Right ventricle myocardium superior (tissue), 1 donor: ENCODE measurements at regions not wholly inside any gene's neighbourhood (a gene's known extent, or its start where the extent isn't known, plus 50 kb on each side); places are given as distances from the start of the nearest gene placed in this dataset.
A peak's percentile ranks its signal among the peaks of the same experiment; 100 is the strongest.

Source experiments
- ATAC-seq: fragments of 200-7000 bp; cut with Tn5 transposase; one replicate; pipeline ENCODE4 v1.9.1; 2020; ENCODE audit warnings: mild to moderate bottlenecking; ENCODE audit not compliant: poor library complexity
- DNase-seq: peaks from one replicate; pipeline ENCODE4 v3.0.0-alpha.2; 2020
- intact Hi-C: fragments of 100-400 bp; cut with DNase I; formaldehyde crosslinking; loops from one replicate; pipeline ENCODE4 v1.11.2; 2022
- donor health status: DM: no; HTN: yes; CAD: no; lungs with severe emphysema.

DNA sequence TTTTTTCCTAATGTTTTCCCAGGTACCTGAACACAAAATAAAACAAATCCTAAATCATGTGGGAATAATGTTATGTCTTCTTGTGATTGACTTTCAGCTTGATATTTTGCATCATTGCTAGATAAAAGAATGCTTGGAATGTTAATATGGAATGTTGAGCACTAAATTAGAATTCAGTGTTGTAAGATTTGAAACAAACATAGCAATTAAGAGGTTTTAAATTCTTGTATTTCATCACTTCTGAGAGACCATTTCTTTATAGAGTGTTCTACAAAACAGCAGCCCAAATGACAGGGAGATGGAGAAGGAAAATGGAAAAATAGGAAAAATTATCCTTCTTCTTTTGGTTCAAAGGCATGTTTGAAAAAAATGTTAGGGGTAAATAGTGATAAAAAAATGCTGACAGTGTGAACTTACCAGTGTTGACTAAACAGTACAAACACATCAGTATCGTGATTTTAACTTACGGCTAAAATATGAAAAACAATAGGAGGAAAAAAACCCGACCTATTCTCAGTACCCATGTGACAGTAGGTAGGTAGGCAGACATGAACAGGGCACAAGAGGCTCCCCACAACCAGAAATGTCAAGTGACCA, 102.6 kb upstream of the PDE5A start:
- intact Hi-C loops, result loop anchor here (10.0 kb wide), 1 partner anchor 106 kb away; the partner anchor contains the start of gene PDE5A
- ATAC-seq (no peak), DNase-seq (no peak)

GRCh38 chr4:119730671-119730950, 102.0 kb upstream of the PDE5A start:
- DNase-seq (no peak), ATAC-seq (no peak)
- intact Hi-C loops, result loop anchor here (10.0 kb wide), 1 partner anchor 106 kb away; the partner anchor contains the start of gene PDE5A

- ATAC-seq (peak; percentile 84), DNase-seq (no peak)
- intact Hi-C loops, result loop anchor here (10.0 kb wide), 1 partner anchor 105 kb away; the partner anchor contains the start of gene PDE5A
These were observed 101.4 kb upstream of the PDE5A start for GRCh38 chr4:119729835-119730670.

DNA sequence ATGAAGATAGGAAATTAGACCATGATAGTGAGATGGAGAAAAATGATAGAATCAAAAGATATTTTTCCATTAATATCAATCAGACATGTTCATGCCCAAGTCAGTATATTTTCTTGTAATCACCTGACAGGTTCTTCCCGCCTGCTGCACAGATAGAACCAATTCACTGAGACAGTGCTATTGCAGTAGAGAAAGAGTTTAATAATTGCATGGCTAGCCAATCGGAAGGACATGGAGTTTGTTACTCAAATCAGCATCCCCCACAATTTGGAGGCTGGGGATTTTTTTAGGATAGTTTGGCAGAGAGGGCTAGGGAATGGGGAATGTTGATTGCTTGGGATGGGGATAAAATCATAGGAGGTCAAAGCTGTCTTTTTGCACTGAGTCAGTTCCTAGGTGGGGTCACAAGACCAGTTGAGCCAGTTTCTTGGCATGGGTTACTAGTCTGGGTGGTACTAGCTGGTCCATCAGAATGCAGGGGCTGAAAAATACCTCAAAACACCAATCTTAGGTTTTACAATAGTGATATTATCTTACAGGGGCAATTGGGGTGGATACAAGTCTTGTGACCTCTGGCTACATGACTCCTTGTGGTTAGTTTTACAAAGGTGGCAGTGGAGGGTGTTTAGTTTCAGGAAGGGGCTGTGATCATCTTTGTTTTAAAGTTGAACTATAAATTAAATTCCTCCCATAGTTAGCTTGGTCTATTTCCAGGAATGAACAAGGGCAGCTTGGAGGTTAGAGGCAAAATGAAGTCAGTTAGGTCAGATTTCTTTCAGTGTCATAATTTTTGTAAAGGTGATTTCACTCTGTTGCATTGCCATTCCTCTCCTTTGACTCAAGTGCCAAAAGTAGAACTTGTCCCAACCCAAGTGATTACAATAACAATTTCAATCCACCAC, 100.3 kb upstream of the PDE5A start:
- intact Hi-C loops, result no loop called here
- ATAC-seq (no peak), DNase-seq (no peak)

GRCh38 chr4:119728185-119728584, 99.6 kb upstream of the PDE5A start:
- DNase-seq (no peak), ATAC-seq (no peak)
- intact Hi-C loops, result no loop called here

DNA sequence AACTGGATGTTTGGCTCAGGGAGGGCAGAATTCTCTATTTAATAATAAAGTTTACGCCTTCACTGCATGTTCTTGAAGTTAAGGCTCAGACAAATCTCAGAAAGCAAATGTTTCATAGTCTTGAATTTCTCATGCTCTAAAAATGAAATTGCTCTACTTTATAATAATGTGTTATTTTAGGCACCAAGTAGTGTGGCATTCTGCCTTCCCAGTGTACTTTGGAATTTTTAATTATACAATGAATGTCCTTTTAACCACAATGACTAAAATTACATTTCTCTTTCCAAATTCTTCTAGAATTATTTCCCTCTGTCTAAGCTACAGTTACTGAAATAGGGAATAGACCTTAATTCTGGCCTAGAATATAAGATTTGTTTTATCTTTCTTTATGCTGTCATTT, 97.9 kb upstream of the PDE5A start:
- ATAC-seq (no peak), DNase-seq (no peak)
- intact Hi-C loops, result no loop called here

GRCh38 chr4:119725688-119726330, 97.2 kb upstream of the PDE5A start:
- intact Hi-C loops, result no loop called here
- DNase-seq, result no peak
- ATAC-seq, result no peak

- no peak for DNase-seq
- intact Hi-C loops, result no loop called here
- no peak for ATAC-seq
These were observed 96.4 kb upstream of the PDE5A start for GRCh38 chr4:119725011-119725410.

GRCh38 chr4:119722670-119723069, 94.1 kb upstream of the PDE5A start:
- no peak for ATAC-seq
- intact Hi-C loops, result no loop called here
- no peak for DNase-seq

GRCh38 chr4:119721878-119722277, 93.3 kb upstream of the PDE5A start:
- DNase-seq (no peak), ATAC-seq (no peak)
- intact Hi-C loops, result no loop called here

- ATAC-seq (no peak), DNase-seq (no peak)
- intact Hi-C loops, result no loop called here
These were observed 87.2 kb upstream of the PDE5A start for GRCh38 chr4:119715490-119716445.

DNA sequence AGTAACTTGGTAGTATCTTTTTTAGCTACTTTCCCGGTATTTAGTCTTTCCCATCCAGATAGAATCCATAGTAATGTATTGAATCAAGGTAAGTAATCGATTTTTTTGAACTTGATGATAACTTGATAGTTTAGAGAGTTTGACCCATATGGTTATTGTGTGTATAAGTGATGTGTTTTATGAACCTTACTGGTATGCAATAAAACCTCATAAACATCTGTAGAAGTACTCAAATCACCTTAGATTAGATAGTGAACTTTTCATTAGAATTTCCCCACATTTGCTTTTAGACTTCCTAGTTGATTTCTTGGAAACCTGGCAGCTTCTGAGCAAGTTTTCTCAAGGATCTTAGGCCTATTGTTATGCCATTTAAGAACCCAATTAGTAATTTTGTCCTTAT, 80.8 kb upstream of the PDE5A start:
- ATAC-seq, result no peak
- intact Hi-C loops, result no loop called here

DNA sequence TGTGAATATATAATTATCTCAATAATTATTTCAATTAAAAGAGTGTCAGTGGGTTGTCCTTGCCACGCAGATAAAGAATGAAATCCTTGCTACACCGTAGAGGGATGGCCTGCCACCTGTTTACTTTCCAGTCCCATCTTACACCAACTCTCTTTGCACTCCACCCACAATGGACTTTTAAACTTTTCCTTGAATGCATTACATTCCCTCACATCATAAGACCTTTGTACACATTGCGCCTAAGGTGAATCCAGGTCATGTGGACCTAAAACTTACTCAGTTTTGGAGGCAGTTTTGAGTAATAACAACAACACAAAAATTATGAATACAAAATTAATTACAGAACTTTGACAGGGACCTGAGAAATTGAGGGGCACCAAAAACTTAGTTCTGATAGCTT, 78.7 kb upstream of the PDE5A start:
- intact Hi-C loops, result no loop called here
- ATAC-seq, result no peak
- no peak for DNase-seq

More for the DNA sequence above, 80.8 kb upstream of the PDE5A start:
- no peak for DNase-seq

GRCh38 chr4:119706804-119707203, 78.2 kb upstream of the PDE5A start:
- ATAC-seq (no peak), DNase-seq (no peak)
- intact Hi-C loops, result no loop called here

DNA sequence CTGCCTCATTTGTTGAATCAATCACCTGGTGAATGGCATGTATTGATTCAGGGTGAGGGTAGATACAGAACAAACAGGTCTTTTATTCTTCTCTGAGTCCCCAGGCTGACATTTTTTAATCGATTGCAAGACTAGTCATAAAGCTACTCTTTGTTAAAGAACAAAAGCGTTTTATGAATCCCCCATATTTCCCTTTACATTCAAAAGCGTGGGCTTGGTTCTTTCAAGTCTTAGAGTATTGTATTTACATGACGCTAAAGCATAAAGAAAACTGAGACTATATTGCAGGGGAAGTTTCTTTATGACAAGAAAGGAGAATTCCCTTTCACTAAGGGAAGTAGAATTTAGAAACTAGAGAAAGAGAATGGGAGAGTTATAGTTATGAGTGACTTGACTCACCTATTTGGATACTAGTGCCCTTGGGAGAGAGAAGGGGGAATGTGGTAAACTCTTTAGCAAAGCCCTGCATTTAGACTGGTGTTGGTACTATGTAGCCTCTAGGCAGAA, 69.3 kb upstream of the PDE5A start:
- ATAC-seq, result no peak
- no peak for DNase-seq
- intact Hi-C loops, result loop anchor here (10.0 kb wide), 1 partner anchor 87 kb away; no protein-coding TSS in a partner anchor

DNA sequence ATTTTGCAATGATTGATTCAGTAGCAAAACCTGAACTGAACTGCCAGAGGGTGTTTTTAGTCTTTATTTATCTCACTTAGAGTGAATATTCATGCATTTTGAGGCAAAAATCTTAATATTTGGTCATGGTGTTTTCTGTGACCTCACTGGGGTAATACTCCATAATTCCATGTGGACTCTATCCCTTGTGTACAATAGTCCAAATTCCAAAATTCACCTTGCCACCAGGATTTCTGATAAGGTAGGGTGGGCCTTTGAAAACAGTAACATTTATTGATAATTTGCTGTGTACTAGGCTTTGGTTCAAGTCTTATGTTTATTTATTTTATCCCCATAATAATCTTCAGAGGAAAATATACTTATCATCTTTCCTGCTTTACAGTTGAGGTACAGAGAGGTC, 68.4 kb upstream of the PDE5A start:
- DNase-seq (no peak), ATAC-seq (no peak)
- intact Hi-C loops, result loop anchor here (10.0 kb wide), 1 partner anchor 88 kb away; no protein-coding TSS in a partner anchor

- ATAC-seq, result no peak
- no peak for DNase-seq
- intact Hi-C loops, result loop anchor here (10.0 kb wide), 1 partner anchor 90 kb away; no protein-coding TSS in a partner anchor
These were observed 66.6 kb upstream of the PDE5A start for GRCh38 chr4:119695216-119695615.
